ENCODE measurements at regions not wholly inside any gene's neighbourhood (a gene's known extent, or its start where the extent isn't known, plus 50 kb on each side); places are given as distances from the start of the nearest gene placed in this dataset.

DNA sequence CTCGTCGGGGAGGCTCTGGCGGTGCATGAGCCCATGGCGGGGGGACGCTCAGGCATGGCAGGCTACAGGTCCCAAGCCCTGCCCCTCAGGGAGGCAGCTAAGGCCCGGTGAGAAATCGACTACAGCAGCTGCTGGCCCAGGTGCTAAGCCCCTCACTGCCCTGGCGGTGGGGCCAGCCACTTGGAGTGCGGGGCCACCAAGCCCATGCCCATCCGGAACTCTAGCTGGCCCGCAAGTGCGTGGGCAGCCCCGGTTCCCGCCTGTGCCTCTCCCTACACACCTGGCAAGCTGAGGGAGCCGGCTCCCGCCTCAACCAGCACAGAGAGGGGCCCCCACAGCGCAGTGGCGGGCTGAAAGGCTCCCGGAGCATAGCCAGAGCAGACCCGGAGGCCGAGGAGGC is 1896.9 kb upstream of the CDH6 start:
- no peak for TF ChIP-seq POLR2A (IDR thresholded peaks at IDR 0.05)
- TF ChIP-seq, protein P1, sequence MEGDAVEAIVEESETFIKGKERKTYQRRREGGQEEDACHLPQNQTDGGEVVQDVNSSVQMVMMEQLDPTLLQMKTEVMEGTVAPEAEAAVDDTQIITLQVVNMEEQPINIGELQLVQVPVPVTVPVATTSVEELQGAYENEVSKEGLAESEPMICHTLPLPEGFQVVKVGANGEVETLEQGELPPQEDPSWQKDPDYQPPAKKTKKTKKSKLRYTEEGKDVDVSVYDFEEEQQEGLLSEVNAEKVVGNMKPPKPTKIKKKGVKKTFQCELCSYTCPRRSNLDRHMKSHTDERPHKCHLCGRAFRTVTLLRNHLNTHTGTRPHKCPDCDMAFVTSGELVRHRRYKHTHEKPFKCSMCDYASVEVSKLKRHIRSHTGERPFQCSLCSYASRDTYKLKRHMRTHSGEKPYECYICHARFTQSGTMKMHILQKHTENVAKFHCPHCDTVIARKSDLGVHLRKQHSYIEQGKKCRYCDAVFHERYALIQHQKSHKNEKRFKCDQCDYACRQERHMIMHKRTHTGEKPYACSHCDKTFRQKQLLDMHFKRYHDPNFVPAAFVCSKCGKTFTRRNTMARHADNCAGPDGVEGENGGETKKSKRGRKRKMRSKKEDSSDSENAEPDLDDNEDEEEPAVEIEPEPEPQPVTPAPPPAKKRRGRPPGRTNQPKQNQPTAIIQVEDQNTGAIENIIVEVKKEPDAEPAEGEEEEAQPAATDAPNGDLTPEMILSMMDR (IDR thresholded peaks at IDR 0.05): no peak
- TF ChIP-seq POLR2AphosphoS5 (IDR thresholded peaks at IDR 0.05): no peak

Data from prostate gland (tissue), 2 donors.